Activated CD4-positive, alpha-beta T cell treated with anti-CD3 and anti-CD28 coated beads, Interleukin-10, Interleukin-2, amounts not matched to agents 100 ng/mL and 50 ng/mL, durations not matched to agents 16 hours and 8 hours (primary cell): ENCODE measurements at regions not wholly inside any gene's neighbourhood (a gene's known extent, or its start where the extent isn't known, plus 50 kb on each side); places are given as distances from the start of the nearest gene placed in this dataset.

Experiments
- DNase-seq: peaks from one replicate; pipeline ENCODE4 v3.0.0-alpha.2; 2020

DNA sequence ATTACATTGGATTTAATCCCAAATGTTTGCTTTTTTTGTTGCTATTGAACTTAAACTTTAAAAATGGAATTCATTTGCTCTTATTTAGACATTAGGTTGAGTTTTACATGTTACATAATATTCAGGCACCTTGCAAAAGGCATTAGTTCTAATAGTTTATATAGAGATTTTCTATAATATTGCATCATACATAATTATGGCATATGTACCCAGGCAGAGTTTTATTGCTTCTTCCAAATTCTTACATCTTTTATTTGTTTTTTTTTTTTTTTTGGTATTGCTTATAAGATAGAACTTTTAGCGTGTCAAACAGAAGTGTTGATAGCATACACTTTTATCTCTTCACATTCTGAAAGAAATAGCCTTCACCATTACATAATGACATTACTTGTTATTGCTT is 487.7 kb downstream of the GABRG1 start:
- no peak for DNase-seq

DNA sequence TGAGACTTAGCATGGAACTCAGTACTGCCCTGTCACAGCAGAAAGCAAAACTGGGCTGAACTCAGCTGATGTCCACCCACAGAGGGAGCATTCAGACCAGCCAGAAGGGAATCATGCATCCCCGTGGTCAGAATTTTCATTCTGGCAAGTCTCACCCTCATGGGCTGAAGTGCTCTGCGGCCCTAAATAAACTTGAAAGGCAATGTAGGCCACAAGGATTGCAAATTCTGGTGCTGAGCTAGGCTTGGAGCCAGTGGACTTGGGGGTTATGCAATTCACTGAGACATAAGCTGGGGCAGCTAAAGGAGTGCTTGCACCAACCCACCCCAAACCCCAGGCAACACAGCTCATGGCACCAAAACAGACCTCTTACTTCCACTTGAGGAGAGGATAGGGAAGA is 494.1 kb downstream of the GABRG1 start:
- no peak for DNase-seq

DNA sequence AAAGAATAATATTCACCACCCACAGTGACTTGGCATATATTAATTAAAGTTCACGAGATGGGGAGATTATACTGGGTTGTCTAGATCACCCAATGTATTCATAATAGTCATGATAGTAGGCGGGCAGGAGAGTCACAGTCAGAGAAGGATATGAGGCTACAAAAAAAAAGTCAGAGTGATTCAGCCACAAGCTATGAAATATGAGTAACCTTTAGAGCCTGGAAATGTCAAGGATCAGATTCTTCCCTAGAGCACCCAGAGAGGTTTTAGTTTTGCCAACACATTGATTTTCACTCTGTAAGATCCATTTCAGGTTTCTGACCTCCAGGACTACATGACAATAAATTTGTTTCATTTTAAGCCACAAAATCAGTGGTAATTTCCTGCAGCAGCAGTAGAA is 501.9 kb downstream of the GABRG1 start:
- no peak for DNase-seq

DNA sequence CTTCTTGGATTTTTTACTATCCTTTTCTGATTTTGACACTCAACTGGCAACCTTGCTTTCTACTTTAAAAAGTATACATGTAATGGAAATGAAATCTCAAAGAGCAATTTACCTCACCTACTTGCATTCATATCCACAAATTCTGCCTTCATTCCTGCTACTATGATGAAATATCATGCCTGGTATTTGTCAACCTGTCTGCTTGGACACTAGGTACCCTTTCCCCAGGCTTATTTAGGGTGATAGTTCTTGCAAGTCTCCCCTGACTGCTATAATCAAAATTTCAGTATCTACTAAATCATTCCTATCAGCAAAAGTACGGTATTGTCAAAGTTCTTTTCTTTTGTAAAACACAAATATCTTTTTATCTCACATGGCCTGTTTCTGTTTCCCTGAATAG is 503.0 kb downstream of the GABRG1 start:
- DNase-seq, result no peak

DNA sequence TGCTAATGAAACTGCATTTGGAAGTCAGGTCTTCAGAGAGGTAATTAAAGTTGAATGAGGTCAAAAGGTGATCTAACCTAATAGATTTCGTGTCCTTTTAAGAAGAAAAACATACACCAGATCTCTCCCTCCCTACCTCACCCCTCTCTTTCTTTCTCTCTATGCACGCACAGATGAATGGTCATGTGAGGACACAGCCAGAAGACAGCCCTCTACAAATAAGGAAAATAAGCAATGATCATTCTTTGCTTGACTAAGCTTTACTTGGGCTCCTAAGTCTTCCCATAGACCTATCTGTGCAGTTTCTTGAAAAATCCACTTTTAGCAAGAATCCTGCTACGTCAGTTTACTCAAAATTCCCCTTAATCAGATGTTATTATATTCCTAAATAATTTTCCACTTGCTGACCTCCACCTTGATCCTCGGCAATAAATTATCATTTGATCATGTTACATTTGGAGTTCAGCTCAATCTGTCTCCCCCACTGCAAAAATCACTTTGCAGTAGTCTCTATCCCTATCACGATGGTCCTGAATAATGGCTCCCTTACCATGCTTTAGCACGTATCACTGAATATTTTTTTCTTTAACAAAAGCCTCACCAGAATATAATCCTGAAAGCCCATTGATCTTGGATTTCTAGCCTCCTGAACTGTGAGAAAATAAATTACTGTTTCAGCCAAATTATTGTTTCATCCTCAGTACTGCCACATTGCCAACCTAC is 527.3 kb downstream of the GABRG1 start:
- DNase-seq, result no peak

DNA sequence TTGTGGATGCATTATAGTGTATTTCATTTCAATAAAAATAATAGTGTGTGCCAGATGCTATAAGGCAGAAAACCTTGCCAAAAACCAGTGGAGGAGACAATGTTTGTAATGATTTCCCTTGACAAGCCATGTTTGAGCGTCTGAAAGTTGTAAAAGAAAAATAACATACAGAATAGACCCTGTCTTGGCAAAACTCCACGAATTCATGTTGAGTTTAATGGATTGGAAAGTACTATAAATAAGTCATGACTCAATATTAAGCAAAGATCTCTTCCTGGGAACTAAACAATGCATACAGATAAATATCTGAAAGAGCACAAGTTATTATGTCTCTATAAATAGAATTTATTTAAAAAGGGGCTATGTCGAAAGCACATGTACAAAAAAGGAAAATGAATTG is 543.5 kb downstream of the GABRG1 start:
- DNase-seq, result no peak

DNA sequence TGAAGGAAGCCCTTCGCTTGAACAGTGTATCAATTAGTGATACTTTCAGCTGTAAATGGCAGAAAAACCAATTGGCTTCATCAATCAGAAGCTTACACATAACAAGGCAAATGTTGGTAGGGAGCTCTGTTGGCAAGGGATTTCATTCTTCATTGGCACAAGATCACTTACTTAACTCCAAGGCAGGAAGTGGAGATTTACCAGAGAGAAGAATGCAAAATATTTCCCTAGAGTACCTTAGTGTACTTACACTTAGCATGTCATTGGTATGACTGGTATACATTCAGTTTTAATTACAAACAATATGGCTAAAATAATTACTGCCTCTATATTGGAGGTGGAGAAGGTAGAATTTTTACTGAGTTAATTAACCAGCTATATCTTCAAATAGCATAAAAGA is 545.0 kb downstream of the GABRG1 start:
- DNase-seq, result no peak

DNA sequence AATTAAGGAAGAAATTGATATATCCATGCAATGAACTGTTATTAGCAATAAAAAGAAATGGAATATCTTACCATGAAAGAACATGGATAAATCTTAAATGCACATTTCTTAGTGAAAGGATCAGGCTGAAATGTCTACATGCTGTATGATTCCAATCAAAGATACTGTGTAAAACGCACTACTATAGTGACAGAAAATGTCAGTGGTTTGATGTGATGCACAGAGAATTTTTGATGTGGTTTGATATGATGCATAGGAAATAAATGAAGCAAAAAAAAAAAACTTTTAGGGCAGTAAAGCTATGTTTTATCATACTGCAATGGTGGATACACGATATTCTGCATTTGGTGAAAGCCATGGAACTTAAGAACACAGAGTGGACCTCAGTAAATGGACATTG is 547.6 kb downstream of the GABRG1 start:
- DNase-seq, result no peak

DNA sequence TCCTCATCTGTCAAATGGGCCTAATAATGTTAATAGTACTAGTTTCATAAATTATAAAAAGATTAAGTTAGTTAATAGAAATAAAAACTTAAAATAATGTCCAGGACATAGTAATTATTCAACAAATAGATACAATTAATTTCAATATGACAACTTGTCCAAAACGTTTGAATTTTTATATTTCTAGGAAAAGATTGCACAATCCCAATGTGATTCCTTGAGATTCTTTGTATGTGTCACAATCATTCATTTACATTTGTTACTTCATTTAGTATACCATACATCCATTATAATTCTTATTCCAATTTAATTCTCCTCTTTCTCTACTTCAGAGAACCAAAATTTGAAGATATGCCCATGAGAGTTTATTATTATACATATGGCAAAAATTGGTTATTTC is 554.2 kb downstream of the GABRG1 start:
- no peak for DNase-seq

DNA sequence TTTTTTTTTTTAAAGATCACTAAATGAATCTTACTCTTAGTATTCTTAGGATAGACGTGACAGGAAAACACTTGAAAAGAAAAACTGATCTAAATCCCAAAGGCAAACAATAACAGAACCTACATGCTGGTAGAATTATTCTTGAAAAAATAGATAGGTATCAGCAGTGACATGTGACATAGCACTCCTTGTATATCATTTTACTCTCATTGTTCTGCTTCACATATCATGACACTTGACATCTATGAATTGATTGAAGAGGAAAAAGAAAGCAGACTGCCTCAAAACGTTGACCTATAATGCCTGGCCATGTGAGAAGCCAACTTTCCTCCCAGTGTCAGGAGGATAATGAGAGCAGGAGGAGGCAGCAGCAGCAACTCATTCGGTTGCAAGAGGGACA is 555.2 kb downstream of the GABRG1 start:
- DNase-seq, result no peak

DNA sequence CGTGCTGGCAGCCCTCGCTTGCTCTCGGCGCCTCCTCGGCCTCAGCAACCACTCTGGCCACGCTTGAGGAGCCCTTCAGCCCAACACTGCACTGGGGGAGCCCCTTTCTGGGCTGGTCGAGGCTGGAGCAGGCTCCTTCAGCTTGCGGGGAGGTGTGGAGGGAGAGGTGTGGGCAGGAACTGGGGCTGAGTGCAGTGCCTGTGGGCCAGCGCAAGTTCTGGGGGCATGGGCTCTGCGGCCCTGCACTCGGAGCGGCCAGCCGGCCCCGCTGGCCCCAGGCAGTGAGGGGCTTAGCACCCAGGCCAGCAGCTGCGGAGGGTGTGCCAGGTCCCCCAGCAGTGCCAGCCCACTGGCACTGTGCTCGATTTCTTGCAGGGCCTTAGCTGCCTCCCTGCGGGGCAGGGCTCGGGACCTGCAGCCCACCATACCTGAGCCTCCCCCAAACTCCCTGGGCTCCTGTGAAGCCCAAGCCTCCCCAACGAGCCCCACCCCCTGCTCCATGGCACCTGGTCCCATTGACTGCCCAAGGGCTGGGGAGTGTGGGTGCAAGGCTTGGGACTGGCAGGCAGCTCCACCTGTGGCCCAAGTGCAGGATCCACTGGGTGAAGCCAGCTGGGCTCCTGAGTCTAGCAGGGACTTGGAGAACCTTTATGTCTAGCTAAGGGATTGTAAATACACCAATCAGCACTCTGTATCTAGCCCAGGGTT is 556.8 kb downstream of the GABRG1 start:
- DNase-seq, result no peak

DNA sequence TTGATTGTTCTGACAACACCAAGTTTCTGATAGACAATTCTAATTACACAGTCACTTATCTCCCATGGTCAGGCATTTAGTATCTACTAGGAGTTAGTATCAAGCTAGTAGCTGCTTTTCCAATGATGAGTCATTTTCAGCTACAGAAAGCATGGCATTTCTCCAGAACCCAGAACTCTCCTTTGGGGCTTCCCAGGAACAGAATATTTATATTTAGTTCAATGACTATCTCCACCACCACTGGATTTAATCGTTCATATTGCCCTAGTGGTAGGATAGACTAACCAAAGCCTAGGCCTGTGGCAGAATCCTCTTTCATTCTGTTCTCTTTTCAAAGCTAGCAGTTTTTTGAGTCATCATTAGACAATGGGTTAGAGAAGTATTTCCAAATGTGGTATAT is 569.4 kb downstream of the GABRG1 start:
- no peak for DNase-seq

DNA sequence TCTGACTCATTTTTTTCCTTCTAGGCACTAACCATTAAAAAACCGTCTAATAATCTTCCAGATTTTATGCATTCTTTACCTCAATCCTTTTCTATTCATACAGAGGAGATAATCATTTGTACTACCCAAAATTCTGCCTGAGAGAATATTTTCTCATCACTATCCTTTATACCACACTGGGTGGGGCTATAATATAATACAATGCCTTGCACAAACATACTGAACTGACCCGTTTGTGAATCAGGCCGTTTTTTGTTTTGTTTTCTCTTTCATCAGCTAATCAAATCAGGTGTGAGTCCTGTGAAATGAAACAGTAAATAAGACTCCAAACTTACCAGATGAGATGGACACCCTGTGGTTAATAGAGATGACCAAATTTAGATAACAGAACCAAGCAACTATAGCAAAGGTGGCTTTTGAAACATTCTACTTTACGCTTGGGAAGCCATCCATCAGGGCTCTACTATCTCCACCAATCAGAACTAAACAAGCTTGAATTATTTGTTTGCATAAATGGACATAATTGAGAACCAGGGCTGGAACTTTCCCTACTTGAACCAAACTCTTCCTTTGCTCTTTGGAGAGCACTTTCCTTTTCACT is 573.0 kb downstream of the GABRG1 start:
- DNase-seq, result no peak

DNA sequence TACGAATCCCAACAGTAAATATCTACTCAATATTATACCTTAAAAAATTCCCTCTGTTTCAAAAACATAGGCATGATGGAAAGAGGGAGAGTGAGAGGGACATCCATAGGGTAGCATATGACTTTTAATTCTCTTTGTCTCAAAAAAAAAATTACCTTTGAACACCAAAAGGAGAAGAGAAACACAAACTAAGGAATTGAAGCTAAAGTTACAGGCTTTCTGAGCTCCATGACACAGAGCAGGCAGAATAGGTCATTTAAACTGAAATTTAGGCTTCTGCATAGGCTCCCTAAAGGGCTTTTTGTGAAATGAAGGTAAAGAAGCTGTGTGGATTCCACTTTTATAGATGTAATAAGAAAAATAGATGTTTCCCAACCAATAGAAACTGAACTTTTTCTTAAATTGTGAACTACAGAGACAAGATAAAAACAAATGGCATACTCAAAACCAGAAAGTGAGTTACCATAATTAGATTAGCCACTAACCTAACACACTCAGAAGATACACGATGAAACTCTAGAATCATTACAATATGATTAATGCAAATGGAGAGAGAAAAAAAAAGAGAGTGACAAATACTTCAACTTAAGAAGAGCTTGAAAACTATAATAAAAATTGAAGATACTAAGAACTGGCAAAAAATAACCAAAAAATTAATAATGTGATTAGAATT is 584.6 kb downstream of the GABRG1 start:
- DNase-seq, result no peak

DNA sequence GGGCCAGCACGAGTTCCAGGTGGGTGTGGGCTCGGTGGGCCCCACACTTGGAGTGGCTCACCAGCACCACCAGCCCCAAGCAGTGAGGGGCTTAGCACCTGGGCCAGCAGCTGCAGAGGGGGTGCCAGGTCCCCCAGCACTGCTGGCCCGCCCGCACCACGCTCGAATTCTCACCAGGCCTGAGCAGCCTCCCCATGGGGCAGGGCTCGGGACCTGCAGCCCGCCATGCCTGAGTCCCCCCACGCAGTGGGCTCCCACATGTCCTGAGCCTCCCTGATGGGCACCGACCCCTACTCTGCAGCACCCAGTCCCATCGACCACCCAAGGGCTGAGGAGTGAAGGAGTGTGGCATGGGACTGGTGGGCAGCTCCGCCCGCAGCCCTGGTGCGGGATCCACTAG is 593.4 kb downstream of the GABRG1 start:
- DNase-seq, result no peak

DNA sequence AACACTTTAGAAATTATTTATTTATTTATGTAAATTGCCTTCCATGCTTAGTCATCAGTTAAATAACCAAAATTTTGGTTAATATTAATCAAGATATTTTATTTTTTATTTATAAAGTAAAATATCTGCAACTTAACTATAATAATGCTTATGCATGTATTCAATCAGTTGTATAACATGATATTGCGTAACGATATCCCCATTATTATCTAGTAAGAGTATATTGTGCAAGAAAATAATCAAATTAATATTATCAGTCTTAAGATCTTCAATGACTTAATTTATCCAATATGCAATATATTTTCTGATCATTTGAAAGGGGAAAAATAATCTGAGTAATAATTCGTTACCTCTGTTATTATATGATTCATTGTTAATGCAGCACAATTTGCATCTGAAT is 596.7 kb downstream of the GABRG1 start:
- DNase-seq, result no peak

DNA sequence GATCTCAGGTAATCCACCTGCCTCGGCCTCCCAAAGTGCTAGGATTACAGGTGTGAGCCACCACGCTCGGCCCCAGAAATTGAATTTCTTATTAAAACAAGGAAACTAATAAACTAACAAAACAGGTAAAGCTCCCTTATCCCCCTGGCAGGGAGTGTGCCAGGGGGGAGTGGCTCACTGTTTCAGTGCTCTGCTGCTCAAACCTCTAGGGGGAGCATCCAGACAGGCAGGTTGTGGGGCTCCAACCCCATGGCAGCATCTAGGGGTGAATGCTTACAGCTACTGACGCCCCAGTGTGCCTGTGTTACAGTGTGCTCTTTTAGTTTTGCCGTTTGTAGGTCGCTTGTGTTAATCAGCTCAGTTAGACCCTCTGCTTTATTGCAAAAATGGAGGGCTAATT is 605.0 kb downstream of the GABRG1 start:
- DNase-seq, result no peak

DNA sequence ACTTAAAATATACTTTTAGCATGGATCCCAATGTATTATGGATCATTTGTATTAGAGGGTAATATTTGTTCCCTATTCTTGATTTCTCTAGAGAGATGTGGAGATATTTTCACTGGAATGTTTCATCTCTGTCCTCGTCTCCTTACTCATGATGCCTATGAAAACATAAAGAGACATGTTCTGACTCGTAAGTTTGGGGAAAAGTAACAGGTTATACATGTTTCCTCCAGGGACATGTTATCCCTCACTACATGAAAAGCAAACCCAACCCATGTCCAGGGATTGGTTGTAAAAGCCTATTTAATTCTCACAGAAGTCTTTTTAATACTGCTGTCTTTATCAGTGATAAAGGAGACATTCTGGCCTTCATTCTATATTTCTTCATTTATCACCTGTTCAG is 621.4 kb downstream of the GABRG1 start:
- DNase-seq, result no peak

DNA sequence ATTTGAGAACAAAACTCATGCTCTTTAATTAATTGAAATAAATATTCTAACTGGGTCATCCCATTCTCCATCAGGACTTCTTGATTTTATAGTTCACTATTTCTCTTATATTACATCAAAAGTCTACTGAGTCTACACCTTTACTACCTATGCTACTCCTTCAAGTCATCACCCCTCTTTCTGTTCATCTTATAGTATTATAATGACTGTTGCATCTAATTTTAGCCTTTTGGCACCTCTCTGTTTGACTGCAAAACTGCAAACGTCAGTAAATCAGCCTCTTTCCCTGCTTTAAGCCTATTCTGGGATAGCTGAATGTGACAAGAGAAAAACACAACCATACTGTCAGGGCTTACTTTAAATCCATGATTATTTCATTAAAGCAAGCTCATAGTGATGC is 639.1 kb downstream of the GABRG1 start:
- no peak for DNase-seq

DNA sequence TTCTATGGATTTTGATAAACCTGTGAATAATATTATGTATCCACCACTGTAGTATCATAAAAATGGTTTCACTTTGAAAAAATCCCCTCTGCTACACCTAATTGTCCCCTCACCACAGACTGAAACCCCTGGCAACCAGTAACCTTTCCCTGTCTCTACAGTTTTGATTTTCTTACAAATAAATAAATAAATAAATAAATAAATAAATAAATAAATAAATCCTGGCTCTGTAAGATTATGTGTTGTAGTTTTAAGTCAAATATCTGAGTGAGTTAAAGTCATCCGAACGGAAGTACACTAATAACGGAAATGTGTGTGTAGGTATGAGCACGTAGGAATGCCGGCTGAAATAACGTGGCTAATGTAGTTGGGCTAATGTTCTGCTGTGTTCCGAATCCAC is 641.5 kb downstream of the GABRG1 start:
- no peak for DNase-seq

DNA sequence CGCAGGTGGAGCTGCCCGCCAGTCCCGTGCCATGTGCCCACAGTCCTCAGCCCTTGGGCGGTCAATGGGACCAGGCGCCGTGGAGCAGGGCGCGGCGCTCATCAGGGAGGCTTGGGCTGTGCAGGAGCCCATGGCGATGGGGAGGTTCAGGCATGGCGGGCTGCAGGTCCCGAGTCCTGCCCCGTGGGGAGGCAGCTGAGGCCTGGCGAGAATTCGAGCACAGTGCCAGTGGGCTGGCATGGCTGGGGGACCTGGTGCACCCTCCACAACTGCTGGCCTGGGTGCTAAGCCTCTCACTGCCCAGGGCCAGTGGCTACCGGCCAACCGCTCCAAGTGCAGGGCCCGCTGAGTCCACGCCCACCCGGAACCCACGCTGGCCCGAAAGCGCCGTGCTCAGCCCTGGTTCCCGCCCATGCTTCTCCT is 646.5 kb downstream of the GABRG1 start:
- no peak for DNase-seq

DNA sequence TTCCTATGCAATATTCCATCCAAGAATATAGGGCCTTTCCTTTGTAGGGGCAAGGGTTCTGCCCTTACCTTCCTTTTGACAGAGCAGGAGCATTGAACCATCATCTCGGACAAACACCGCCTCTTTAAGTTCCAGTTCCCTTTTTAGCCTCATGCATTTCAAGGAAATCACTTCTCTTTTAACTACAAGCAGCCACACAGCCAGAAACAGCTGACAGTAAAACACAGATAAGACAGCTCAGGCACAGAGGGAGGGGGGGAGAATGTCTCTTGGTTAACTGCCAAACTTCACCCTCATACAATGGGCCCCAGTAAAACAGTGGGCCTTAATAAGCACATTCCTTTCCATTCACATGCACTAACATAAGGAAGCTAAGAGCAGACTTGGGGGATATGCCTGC is 648.3 kb downstream of the GABRG1 start:
- DNase-seq, result no peak

DNA sequence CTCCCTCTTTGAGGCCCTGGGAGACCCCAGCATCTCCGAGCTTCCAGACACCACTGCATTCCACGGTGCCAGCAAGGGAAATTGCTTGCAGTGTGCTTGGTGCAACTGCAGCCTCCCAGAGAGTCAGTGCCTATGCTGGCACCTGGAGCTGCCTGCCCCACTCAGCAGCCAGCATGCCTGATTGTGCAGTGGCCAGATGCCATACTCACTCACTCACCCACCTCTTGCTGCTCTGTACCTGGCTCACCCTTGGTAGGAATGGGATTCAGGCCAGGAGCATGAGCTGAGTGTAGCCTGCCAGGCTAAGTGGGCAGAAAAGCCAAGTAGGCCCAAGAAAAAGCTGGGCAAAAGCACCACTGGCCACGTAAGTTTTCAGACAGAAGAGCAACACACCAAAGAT is 651.4 kb downstream of the GABRG1 start:
- DNase-seq, result no peak

DNA sequence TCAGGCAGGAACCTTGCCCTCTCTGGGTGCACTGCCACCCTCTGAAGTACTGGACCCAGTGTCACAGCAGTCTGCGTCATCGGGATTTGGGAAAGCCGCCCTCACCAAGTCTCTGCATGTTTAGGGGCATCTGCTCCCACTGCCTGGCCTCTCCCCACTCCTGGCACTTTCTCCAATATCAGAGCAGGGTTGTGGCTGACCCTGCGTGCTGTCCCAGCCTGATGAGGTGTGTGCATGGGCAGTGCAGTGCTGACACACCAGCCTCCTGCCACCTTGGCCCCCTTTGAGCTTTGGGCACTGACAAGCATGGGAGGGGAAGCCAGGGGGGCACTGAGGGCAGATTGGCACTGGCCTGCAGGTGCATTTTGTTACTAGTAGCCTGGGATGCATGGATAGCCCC is 652.5 kb downstream of the GABRG1 start:
- no peak for DNase-seq
